ENCODE measurements at regions not wholly inside any gene's neighbourhood (a gene's known extent, or its start where the extent isn't known, plus 50 kb on each side); places are given as distances from the start of the nearest gene placed in this dataset.

- no peak for TF ChIP-seq CTCF (IDR thresholded peaks at IDR 0.05; ENCODE audit: insufficient read depth, missing control alignments)
- FAIRE-seq (no peak), DNase-seq (ENCODE audit: insufficient read length, low spot score) (no peak)
These were observed 77.5 kb upstream of the NPVF start for GRCh38 chr7:25305831-25306230.

GRCh38 chr7:25307624-25308023, 79.3 kb upstream of the NPVF start:
- DNase-seq (ENCODE audit: insufficient read length, low spot score) = no peak
- no peak for TF ChIP-seq CTCF (IDR thresholded peaks at IDR 0.05; ENCODE audit: insufficient read depth, missing control alignments)
- FAIRE-seq = no peak

GRCh38 chr7:25308246-25308645, 80.0 kb upstream of the NPVF start:
- DNase-seq (ENCODE audit: insufficient read length, low spot score) (no peak), FAIRE-seq (no peak)
- no peak for TF ChIP-seq CTCF (IDR thresholded peaks at IDR 0.05; ENCODE audit: insufficient read depth, missing control alignments)

- no peak for DNase-seq (ENCODE audit: insufficient read length, low spot score)
- no peak for FAIRE-seq
- no peak for TF ChIP-seq CTCF (IDR thresholded peaks at IDR 0.05; ENCODE audit: insufficient read depth, missing control alignments)
These were observed 80.8 kb upstream of the NPVF start for GRCh38 chr7:25308906-25309705.

- DNase-seq (ENCODE audit: insufficient read length, low spot score) (no peak), FAIRE-seq (no peak)
- TF ChIP-seq CTCF (IDR thresholded peaks at IDR 0.05; ENCODE audit: insufficient read depth, missing control alignments) = no peak
These were observed 82.6 kb upstream of the NPVF start for GRCh38 chr7:25310896-25311295.

- FAIRE-seq (no peak), DNase-seq (ENCODE audit: insufficient read length, low spot score) (no peak)
- no peak for TF ChIP-seq CTCF (IDR thresholded peaks at IDR 0.05; ENCODE audit: insufficient read depth, missing control alignments)
These were observed 83.1 kb upstream of the NPVF start for GRCh38 chr7:25311346-25311745.

- no peak for TF ChIP-seq CTCF (IDR thresholded peaks at IDR 0.05; ENCODE audit: insufficient read depth, missing control alignments)
- DNase-seq (ENCODE audit: insufficient read length, low spot score) (no peak), FAIRE-seq (no peak)
These were observed 84.7 kb upstream of the NPVF start for GRCh38 chr7:25312968-25313367.

Data from D721Med (cell line).